GM23338 (cell line): ENCODE measurements at regions not wholly inside any gene's neighbourhood (a gene's known extent, or its start where the extent isn't known, plus 50 kb on each side); places are given as distances from the start of the nearest gene placed in this dataset.
"Not testable (repeated sequence)": the region's sequence is repeated elsewhere in the genome, so short reads cannot be mapped to it uniquely, and the experiment has no call there.

Source experiments
- ATAC-seq: fragments of 200-7000 bp; cut with Tn5 transposase; 3 replicates; pipeline ENCODE4 v1.9.1; 2020
- DNase-seq: peaks from one replicate; pipeline ENCODE4 v3.0.0-alpha.2; 2015; ENCODE audit warnings: low spot score
- H2AFZ ChIP-seq: fragments of 200-600 bp; sonication (generic); 2 replicates; pipeline ENCODE4 v1.8.0; 2016; ENCODE audit warnings: antibody characterized with exemption, mild to moderate bottlenecking, moderate library complexity
- H3F3A ChIP-seq: fragments of 200-600 bp; sonication (generic); replicated peaks from 2 replicates; pipeline ENCODE4 v1.8.0; 2017; ENCODE audit warnings: antibody characterized with exemption, mixed run types, low read depth
- H3K27ac ChIP-seq: fragments of 200-600 bp; sonication (generic); 2 replicates; pipeline ENCODE4 v1.6.1; 2016; ENCODE audit warnings: low read depth
- H3K27me3 ChIP-seq: fragments of 200-600 bp; sonication (generic); 2 replicates; pipeline ENCODE4 v1.8.0; 2016; ENCODE audit warnings: mild to moderate bottlenecking, mixed run types, moderate library complexity; ENCODE audit not compliant: insufficient read depth
- H3K36me3 ChIP-seq: fragments of 200-600 bp; sonication (generic); 2 replicates; pipeline ENCODE4 v1.8.0; 2016; ENCODE audit warnings: mild to moderate bottlenecking; ENCODE audit not compliant: insufficient read depth
- H3K4me1 ChIP-seq: fragments of 200-600 bp; sonication (generic); 2 replicates; pipeline ENCODE4 v1.8.0; 2016; ENCODE audit warnings: mild to moderate bottlenecking, moderate library complexity; ENCODE audit not compliant: insufficient read depth
- H3K4me2 ChIP-seq: fragments of 200-600 bp; sonication (generic); 2 replicates; pipeline ENCODE4 v1.7.1; 2017; ENCODE audit warnings: mixed run types
- H3K4me3 ChIP-seq: fragments of 200-600 bp; sonication (generic); 2 replicates; pipeline ENCODE4 v1.6.1; 2016; ENCODE audit warnings: mixed run types
- H3K79me2 ChIP-seq: fragments of 200-600 bp; sonication (generic); replicated peaks from 2 replicates; pipeline ENCODE4 v1.8.0; 2017; ENCODE audit warnings: mild to moderate bottlenecking; ENCODE audit not compliant: insufficient read depth
- H3K9me2 ChIP-seq: fragments of 200-600 bp; sonication (generic); 2 replicates; pipeline ENCODE4 v1.8.0; 2017; ENCODE audit not compliant: insufficient read depth
- H4K20me1 ChIP-seq: fragments of 200-600 bp; sonication (generic); replicated peaks from 2 replicates; pipeline ENCODE4 v1.8.0; 2017; ENCODE audit warnings: mild to moderate bottlenecking; ENCODE audit not compliant: insufficient read depth
- H3K27ac Mint-ChIP-seq: 2 replicates; pipeline ENCODE4 v1.8.0; 2020; ENCODE audit warnings: inconsistent platforms, mild to moderate bottlenecking, moderate library complexity, mixed read lengths
- H3K27me3 Mint-ChIP-seq: 3 replicates; pipeline ENCODE4 v1.8.0; 2022; ENCODE audit warnings: low read depth, mild to moderate bottlenecking, moderate library complexity, mixed read lengths, inconsistent platforms; ENCODE audit not compliant: insufficient read depth, poor library complexity
- H3K36me3 Mint-ChIP-seq: 3 replicates; pipeline ENCODE4 v1.8.0; 2021; ENCODE audit warnings: low read depth, mild to moderate bottlenecking, inconsistent platforms, moderate library complexity, mixed read lengths
- H3K4me1 Mint-ChIP-seq: 3 replicates; pipeline ENCODE4 v1.8.0; 2020; ENCODE audit warnings: mild to moderate bottlenecking, inconsistent platforms, mixed read lengths
- H3K4me3 Mint-ChIP-seq: 3 replicates; pipeline ENCODE4 v1.8.0; 2021; ENCODE audit warnings: moderate library complexity, mild to moderate bottlenecking, inconsistent platforms, mixed read lengths
- H3K9me3 Mint-ChIP-seq: 3 replicates; pipeline ENCODE4 v1.8.0; 2020; ENCODE audit warnings: moderate library complexity, mild to moderate bottlenecking, inconsistent platforms, mixed read lengths
- CREB1 ChIP-seq: fragments of 250-450 bp; sonication (Bioruptor Pico); IDR thresholded peaks from 2 replicates; pipeline ENCODE4 v1.5.0; 2020; ENCODE audit warnings: low read depth, mild to moderate bottlenecking, moderate library complexity
- EZH2 ChIP-seq: fragments of 200-600 bp; sonication (generic); IDR thresholded peaks from one replicate; pipeline ENCODE4 v1.8.0; 2017; ENCODE audit warnings: antibody characterized with exemption, mild to moderate bottlenecking, low read depth; ENCODE audit not compliant: unreplicated experiment
- EZH2phosphoT487 ChIP-seq: fragments of 200-600 bp; sonication (generic); IDR thresholded peaks from one replicate; pipeline ENCODE4 v1.8.1; 2018; ENCODE audit warnings: antibody characterized with exemption; ENCODE audit not compliant: unreplicated experiment
- NANOG ChIP-seq: IDR thresholded peaks from 2 replicates; pipeline ENCODE4 v1.6.1; 2016; ENCODE audit warnings: antibody characterized with exemption, borderline replicate concordance
- POLR2AphosphoS5 ChIP-seq: IDR thresholded peaks from 2 replicates; pipeline ENCODE4 v1.6.1; 2016; ENCODE audit warnings: antibody characterized with exemption, low read depth
- STAT1 ChIP-seq: IDR thresholded peaks from one replicate; pipeline ENCODE4 v1.6.1; 2016; ENCODE audit warnings: antibody characterized with exemption; ENCODE audit not compliant: unreplicated experiment
- ZNF114 ChIP-seq: fragments of 250-450 bp; sonication (Bioruptor Pico); IDR thresholded peaks from 2 replicates; pipeline ENCODE4 v1.5.0; 2020; ENCODE audit warnings: mild to moderate bottlenecking, moderate library complexity
- TF ChIP-seq, protein P1 (sequence below), 2 experiments: fragments of 200-600 bp in 1 of 2; sonication (generic) in 1 of 2; conservative IDR thresholded peaks; 2 replicates each; pipeline versions ENCODE4 v1.5.1 to v1.6.1; 2016 to 2017; ENCODE audit warnings: antibody characterized with exemption in 2 of 2, low read depth in 2 of 2, mild to moderate bottlenecking in 2 of 2, moderate library complexity in 1 of 2
- TF ChIP-seq, protein P2 (sequence below): IDR thresholded peaks from 2 replicates; pipeline ENCODE4 v1.6.1; 2016; ENCODE audit warnings: antibody characterized with exemption
- TF ChIP-seq, protein P3 (sequence below): fragments of 250-450 bp; sonication (Bioruptor Pico); IDR thresholded peaks from 2 replicates; pipeline ENCODE4 v1.5.0; 2020; ENCODE audit warnings: mild to moderate bottlenecking, moderate library complexity

DNA sequence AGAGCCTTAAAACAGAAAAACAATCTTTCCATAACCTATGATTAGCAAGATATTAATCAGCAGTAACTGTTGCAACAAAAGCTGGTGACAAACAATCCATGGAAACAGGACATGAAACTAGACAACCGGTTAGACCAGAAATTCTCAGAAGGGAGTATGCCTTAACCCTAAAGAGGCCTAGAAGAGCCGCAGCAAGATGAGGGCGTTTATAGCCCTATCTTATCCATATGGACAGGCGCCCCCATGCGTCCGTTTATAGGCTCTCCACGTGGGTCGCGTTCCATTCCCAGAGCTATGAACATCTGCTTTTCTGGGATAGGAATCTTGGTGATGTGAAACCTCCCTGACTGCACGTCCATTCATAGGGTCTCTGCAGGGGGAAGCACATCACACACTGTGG, 1662.7 kb upstream of the PABPC4L start:
- not testable (repeated sequence) for H3K9me3 Mint-ChIP-seq, H3K36me3 Mint-ChIP-seq, H3K4me1 Mint-ChIP-seq, H3K4me1 ChIP-seq, H3K4me3 ChIP-seq, H4K20me1 ChIP-seq, H3K36me3 ChIP-seq, H3K27me3 ChIP-seq, H3K27ac Mint-ChIP-seq, H3K9me2 ChIP-seq, H2AFZ ChIP-seq, H3K4me2 ChIP-seq, ATAC-seq, H3K4me3 Mint-ChIP-seq, H3F3A ChIP-seq, H3K27me3 Mint-ChIP-seq, H3K79me2 ChIP-seq, H3K27ac ChIP-seq
- DNase-seq = peak; percentile 90
- TF ChIP-seq, protein P1, sequence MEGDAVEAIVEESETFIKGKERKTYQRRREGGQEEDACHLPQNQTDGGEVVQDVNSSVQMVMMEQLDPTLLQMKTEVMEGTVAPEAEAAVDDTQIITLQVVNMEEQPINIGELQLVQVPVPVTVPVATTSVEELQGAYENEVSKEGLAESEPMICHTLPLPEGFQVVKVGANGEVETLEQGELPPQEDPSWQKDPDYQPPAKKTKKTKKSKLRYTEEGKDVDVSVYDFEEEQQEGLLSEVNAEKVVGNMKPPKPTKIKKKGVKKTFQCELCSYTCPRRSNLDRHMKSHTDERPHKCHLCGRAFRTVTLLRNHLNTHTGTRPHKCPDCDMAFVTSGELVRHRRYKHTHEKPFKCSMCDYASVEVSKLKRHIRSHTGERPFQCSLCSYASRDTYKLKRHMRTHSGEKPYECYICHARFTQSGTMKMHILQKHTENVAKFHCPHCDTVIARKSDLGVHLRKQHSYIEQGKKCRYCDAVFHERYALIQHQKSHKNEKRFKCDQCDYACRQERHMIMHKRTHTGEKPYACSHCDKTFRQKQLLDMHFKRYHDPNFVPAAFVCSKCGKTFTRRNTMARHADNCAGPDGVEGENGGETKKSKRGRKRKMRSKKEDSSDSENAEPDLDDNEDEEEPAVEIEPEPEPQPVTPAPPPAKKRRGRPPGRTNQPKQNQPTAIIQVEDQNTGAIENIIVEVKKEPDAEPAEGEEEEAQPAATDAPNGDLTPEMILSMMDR (conservative IDR thresholded peaks at IDR 0.05; ENCODE audit: low read depth in 2 of 2) = peak; percentile 69 to 80

DNA sequence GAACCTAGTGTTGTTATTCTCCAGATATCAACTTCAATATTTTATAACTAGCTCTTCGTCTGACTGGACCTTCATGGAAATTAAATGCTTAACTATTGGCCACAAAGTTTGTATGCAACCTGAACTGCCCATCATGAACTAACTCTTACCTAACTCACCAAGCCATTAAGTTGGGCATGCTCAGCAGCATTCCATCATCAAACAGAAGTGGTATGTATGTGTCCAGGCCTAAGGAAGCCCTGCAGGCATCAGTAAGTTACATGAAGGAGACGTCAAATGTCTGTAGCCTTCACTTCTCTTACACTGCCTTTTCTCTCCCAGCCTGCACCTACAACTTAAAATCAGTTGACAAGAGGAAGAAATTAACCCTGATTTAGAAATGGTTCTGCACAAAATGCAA, 1639.2 kb upstream of the PABPC4L start:
- Histone ChIP-seq H3K79me2 (no peaks in the 10 kb centered on the region), H3K4me3 (no peak overlapping the region), H3F3A (no peaks in the 10 kb centered on the region), H3K27ac (no peak overlapping the region), H4K20me1 (no peaks in the 10 kb centered on the region), H2AFZ (no peak overlapping the region), H3K27me3 (no peaks in the 10 kb centered on the region), H3K4me1 (no peaks in the 10 kb centered on the region), H3K9me2 (peaks cover 5% of the 10 kb centered on the region; the same call in 1 of the 2 replicates), H3K4me2 (no peak overlapping the region), H3K36me3 (no peaks in the 10 kb centered on the region)
- ATAC-seq (no peak), DNase-seq (no peak)
- Mint-ChIP-seq H3K4me3 (no peak overlapping the region), H3K27ac (no peak overlapping the region), H3K36me3 (no peaks in the 10 kb centered on the region), H3K27me3 (no peaks in the 10 kb centered on the region), H3K9me3 (no peaks in the 10 kb centered on the region), H3K4me1 (no peaks in the 10 kb centered on the region)
- TF ChIP-seq STAT1 = no peak
- TF ChIP-seq CREB1 (CRISPR knock-in tag) = no peak
- TF ChIP-seq EZH2phosphoT487 = no peak
- TF ChIP-seq, protein P1 (conservative IDR thresholded peaks at IDR 0.05; ENCODE audit: low read depth in 2 of 2) = no peak
- no peak for TF ChIP-seq NANOG
- TF ChIP-seq POLR2AphosphoS5 = no peak
- TF ChIP-seq EZH2 = no peak
- no peak for TF ChIP-seq ZNF114 (CRISPR knock-in tag)
- TF ChIP-seq, protein P2, sequence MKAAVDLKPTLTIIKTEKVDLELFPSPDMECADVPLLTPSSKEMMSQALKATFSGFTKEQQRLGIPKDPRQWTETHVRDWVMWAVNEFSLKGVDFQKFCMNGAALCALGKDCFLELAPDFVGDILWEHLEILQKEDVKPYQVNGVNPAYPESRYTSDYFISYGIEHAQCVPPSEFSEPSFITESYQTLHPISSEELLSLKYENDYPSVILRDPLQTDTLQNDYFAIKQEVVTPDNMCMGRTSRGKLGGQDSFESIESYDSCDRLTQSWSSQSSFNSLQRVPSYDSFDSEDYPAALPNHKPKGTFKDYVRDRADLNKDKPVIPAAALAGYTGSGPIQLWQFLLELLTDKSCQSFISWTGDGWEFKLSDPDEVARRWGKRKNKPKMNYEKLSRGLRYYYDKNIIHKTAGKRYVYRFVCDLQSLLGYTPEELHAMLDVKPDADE = no peak
- TF ChIP-seq, protein P3, sequence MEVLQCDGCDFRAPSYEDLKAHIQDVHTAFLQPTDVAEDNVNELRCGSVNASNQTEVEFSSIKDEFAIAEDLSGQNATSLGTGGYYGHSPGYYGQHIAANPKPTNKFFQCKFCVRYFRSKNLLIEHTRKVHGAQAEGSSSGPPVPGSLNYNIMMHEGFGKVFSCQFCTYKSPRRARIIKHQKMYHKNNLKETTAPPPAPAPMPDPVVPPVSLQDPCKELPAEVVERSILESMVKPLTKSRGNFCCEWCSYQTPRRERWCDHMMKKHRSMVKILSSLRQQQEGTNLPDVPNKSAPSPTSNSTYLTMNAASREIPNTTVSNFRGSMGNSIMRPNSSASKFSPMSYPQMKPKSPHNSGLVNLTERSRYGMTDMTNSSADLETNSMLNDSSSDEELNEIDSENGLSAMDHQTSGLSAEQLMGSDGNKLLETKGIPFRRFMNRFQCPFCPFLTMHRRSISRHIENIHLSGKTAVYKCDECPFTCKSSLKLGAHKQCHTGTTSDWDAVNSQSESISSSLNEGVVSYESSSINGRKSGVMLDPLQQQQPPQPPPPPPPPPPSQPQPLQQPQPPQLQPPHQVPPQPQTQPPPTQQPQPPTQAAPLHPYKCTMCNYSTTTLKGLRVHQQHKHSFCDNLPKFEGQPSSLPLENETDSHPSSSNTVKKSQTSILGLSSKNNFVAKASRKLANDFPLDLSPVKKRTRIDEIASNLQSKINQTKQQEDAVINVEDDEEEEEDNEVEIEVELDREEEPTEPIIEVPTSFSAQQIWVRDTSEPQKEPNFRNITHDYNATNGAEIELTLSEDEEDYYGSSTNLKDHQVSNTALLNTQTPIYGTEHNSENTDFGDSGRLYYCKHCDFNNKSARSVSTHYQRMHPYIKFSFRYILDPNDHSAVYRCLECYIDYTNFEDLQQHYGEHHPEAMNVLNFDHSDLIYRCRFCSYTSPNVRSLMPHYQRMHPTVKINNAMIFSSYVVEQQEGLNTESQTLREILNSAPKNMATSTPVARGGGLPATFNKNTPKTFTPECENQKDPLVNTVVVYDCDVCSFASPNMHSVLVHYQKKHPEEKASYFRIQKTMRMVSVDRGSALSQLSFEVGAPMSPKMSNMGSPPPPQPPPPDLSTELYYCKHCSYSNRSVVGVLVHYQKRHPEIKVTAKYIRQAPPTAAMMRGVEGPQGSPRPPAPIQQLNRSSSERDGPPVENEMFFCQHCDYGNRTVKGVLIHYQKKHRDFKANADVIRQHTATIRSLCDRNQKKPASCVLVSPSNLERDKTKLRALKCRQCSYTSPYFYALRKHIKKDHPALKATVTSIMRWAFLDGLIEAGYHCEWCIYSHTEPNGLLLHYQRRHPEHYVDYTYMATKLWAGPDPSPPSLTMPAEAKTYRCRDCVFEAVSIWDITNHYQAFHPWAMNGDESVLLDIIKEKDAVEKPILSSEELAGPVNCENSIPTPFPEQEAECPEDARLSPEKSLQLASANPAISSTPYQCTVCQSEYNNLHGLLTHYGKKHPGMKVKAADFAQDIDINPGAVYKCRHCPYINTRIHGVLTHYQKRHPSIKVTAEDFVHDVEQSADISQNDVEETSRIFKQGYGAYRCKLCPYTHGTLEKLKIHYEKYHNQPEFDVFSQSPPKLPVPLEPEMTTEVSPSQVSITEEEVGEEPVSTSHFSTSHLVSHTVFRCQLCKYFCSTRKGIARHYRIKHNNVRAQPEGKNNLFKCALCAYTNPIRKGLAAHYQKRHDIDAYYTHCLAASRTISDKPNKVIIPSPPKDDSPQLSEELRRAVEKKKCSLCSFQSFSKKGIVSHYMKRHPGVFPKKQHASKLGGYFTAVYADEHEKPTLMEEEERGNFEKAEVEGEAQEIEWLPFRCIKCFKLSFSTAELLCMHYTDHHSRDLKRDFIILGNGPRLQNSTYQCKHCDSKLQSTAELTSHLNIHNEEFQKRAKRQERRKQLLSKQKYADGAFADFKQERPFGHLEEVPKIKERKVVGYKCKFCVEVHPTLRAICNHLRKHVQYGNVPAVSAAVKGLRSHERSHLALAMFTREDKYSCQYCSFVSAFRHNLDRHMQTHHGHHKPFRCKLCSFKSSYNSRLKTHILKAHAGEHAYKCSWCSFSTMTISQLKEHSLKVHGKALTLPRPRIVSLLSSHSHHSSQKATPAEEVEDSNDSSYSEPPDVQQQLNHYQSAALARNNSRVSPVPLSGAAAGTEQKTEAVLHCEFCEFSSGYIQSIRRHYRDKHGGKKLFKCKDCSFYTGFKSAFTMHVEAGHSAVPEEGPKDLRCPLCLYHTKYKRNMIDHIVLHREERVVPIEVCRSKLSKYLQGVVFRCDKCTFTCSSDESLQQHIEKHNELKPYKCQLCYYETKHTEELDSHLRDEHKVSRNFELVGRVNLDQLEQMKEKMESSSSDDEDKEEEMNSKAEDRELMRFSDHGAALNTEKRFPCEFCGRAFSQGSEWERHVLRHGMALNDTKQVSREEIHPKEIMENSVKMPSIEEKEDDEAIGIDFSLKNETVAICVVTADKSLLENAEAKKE (CRISPR knock-in tag) = no peak
